ENCODE measurements at regions not wholly inside any gene's neighbourhood (a gene's known extent, or its start where the extent isn't known, plus 50 kb on each side); places are given as distances from the start of the nearest gene placed in this dataset.
"Not testable (repeated sequence)": the region's sequence is repeated elsewhere in the genome, so short reads cannot be mapped to it uniquely, and the experiment has no call there.

DNA sequence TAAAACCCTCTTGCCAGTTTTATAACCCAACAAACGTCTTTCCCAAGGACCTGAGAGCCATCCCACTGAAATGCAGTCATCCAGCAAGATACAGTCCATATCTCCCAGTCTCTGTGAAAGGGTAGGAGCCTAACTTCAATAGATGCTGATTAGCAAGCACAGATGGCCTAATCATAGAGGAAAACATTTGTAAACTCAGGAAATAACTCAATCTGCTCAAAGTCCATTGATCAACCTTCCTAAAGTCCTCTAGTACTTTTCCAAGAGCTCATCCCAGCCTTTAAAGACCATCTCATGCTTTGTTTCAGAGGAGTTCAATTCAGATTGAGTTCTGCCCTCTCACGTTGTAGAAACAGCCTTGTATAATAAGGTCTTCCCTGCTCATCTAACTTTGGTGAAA lies 324.2 kb downstream of the MRPS30 start:
- H3K27me3 ChIP-seq, result no peaks in the 10 kb centered on the region
- H3K27ac ChIP-seq, result no peak overlapping the region
- no peaks in the 10 kb centered on the region for H3K36me3 ChIP-seq
- H3K4me1 ChIP-seq, result no peaks in the 10 kb centered on the region
- 38 to 51% methylated on average over 2 of the region's 2 CpGs for WGBS, 2 donors
- H3K9me3 ChIP-seq, result no peaks in the 10 kb centered on the region
- TF ChIP-seq, protein P1, sequence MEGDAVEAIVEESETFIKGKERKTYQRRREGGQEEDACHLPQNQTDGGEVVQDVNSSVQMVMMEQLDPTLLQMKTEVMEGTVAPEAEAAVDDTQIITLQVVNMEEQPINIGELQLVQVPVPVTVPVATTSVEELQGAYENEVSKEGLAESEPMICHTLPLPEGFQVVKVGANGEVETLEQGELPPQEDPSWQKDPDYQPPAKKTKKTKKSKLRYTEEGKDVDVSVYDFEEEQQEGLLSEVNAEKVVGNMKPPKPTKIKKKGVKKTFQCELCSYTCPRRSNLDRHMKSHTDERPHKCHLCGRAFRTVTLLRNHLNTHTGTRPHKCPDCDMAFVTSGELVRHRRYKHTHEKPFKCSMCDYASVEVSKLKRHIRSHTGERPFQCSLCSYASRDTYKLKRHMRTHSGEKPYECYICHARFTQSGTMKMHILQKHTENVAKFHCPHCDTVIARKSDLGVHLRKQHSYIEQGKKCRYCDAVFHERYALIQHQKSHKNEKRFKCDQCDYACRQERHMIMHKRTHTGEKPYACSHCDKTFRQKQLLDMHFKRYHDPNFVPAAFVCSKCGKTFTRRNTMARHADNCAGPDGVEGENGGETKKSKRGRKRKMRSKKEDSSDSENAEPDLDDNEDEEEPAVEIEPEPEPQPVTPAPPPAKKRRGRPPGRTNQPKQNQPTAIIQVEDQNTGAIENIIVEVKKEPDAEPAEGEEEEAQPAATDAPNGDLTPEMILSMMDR (IDR thresholded peaks at IDR 0.05), result no peak
- ATAC-seq, result no peak
- no peak for DNase-seq
- intact Hi-C loops (cut with DNase I), result no loop called here
- H3K4me3 ChIP-seq, result no peak overlapping the region

DNA sequence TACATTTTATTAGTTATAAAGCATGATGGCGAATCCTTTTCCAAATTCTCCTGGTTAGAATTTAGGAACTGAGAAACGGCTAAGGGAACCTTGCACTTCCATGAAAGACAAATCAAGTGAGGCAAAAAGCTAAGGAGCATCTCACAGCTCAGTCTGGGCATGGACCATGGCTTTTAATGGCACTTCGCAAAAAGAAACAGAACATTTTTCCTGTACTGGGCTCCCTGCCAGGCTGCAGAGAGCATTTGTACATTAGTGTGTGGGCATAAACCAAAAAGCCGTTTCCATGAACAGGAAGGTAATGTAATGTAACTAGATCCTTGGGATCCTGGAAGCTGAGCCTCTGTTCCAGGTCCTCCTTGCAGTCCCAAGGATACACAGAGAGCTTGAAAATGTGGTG lies 354.2 kb downstream of the MRPS30 start:
- no peak for ATAC-seq
- Histone ChIP-seq H3K27me3 (no peaks in the 10 kb centered on the region), H3K36me3 (no peaks in the 10 kb centered on the region), H3K4me3 (no peak overlapping the region), H3K9me3 (peaks cover 0 to 10% (median 0%) of the 10 kb centered on the region in 11 donors), H3K27ac (no peak overlapping the region), H3K4me1 (no peaks in the 10 kb centered on the region)
- WGBS, 2 donors, result 51 to 58% methylated on average over 4 of the region's 4 CpGs
- TF ChIP-seq, protein P1 (IDR thresholded peaks at IDR 0.05), result no peak
- no peak for DNase-seq
- intact Hi-C loops (cut with DNase I), result no loop called here

DNA sequence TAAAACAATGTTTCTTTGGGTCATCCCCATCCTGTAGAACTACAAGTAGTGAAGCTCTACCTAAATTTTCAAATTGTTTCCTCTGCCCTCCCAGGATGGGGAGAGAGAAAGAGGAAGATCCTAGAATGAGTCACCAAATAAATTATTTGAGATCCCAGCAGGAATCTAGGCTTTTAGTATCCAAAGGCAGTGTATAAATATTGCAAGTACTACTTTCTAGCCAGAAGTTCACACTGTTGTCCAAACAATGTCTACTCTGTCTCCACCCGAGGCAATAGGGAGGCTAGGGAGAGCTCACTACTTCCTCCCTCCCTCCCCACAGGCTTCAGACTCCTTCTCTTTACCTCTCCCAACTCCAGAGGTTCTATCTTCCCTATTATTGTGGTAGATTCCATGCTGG lies 362.8 kb downstream of the MRPS30 start:
- Histone ChIP-seq H3K4me1 (no peaks in the 10 kb centered on the region), H3K4me3 (no peak overlapping the region), H3K27ac (no peak overlapping the region), H3K9me3 (no peaks in the 10 kb centered on the region), H3K36me3 (no peaks in the 10 kb centered on the region), H3K27me3 (no peaks in the 10 kb centered on the region)
- no peak for DNase-seq
- WGBS, 2 donors, result 36 to 54% methylated on average over 1 of the region's 1 CpG
- no peak for ATAC-seq
- intact Hi-C loops (cut with DNase I), result no loop called here
- TF ChIP-seq, protein P1 (IDR thresholded peaks at IDR 0.05), result no peak

GRCh38 chr5:45172634-45173033 lies 363.9 kb downstream of the MRPS30 start:
- DNase-seq; H3K27me3 ChIP-seq; H3K9me3 ChIP-seq; H3K4me3 ChIP-seq; H3K4me1 ChIP-seq; intact Hi-C loops (cut with DNase I); ATAC-seq; H3K36me3 ChIP-seq; H3K27ac ChIP-seq: not testable (repeated sequence)
- 94 to 97% methylated on average over 11 of the region's 11 CpGs for WGBS, 2 donors

- H3K36me3 ChIP-seq, result no peaks in the 10 kb centered on the region
- no peak overlapping the region for H3K27ac ChIP-seq
- H3K9me3 ChIP-seq, result no peaks in the 10 kb centered on the region
- ATAC-seq (no peak), DNase-seq (no peak)
- H3K27me3 ChIP-seq, result no peaks in the 10 kb centered on the region
- TF ChIP-seq, protein P1 (IDR thresholded peaks at IDR 0.05), result no peak
- H3K4me3 ChIP-seq, result no peak overlapping the region
- intact Hi-C loops (cut with DNase I), result no loop called here
- H3K4me1 ChIP-seq, result peaks cover 0 to 25% (median 10%) of the 10 kb centered on the region in 9 donors
Observed at GRCh38 chr5:45179686-45180085, 370.9 kb downstream of the MRPS30 start.

Measured in heart right ventricle (tissue), 16 donors.